GM12874 (cell line): ENCODE measurements at regions not wholly inside any gene's neighbourhood (a gene's known extent, or its start where the extent isn't known, plus 50 kb on each side); places are given as distances from the start of the nearest gene placed in this dataset.

Source experiments
- TF ChIP-seq, protein P1 (sequence below): IDR thresholded peaks from 2 replicates; pipeline ENCODE4 v1.5.1; 2011; ENCODE audit warnings: low read depth, mild to moderate bottlenecking, control low read depth, low read length, moderate library complexity; ENCODE audit not compliant: insufficient read depth

DNA sequence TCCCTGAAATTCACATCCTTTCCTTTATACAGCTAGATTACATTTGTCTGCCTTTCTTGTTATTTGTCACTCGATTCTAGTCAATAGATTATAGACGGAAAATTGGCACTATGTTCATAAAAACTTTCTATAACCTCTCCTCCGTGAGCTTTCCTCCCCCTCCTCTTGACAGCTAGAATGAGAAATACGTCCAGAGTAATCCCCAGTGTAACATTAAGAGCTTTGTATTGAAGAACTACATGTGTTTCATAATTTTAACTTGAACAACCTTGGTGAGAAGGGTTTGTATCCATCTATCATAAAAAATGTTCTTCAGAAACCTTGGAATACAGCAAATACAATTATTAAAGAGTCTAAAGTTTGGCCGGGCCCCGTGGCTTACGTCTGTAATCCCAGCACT, 1707.4 kb downstream of the PCDH7 start:
- TF ChIP-seq, protein P1, sequence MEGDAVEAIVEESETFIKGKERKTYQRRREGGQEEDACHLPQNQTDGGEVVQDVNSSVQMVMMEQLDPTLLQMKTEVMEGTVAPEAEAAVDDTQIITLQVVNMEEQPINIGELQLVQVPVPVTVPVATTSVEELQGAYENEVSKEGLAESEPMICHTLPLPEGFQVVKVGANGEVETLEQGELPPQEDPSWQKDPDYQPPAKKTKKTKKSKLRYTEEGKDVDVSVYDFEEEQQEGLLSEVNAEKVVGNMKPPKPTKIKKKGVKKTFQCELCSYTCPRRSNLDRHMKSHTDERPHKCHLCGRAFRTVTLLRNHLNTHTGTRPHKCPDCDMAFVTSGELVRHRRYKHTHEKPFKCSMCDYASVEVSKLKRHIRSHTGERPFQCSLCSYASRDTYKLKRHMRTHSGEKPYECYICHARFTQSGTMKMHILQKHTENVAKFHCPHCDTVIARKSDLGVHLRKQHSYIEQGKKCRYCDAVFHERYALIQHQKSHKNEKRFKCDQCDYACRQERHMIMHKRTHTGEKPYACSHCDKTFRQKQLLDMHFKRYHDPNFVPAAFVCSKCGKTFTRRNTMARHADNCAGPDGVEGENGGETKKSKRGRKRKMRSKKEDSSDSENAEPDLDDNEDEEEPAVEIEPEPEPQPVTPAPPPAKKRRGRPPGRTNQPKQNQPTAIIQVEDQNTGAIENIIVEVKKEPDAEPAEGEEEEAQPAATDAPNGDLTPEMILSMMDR = no peak

DNA sequence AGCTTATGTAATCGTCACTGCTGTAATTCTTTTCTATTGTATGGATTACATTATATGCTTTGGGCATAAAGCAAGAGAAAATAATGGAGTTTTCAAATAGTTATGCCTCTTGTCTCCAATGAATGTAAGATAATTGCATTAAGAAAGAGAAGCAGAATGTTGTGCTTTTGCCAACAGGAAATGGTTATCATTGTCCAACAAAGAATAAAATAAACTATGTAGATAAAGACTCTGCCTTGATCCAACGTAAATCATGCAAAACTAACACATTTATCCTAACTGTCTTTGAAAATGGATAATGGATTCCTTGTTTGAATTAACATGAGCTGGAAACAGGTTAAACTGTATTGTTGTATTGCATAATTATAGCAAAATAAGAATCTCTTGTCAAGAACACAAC, 1709.0 kb downstream of the PCDH7 start:
- TF ChIP-seq, protein P1 = no peak

DNA sequence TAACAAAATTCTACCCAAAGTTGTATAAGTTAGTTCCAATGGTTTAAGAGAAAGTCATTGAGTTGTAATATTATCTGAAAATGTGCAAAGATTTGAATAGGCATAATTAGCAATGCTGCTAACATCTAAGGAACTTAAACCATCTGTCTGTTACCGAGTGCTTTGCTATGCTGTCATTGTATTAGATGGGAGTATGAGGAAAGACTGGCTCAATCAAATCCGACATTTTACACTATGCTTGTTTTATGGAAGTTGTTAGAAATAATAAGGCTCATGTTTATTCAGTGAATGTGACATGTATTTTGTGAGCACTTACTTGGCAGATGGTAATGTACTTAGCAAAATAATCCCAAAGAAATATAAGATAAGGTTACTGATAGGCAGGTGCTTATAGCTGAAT, 1715.1 kb downstream of the PCDH7 start:
- TF ChIP-seq, protein P1 = no peak

DNA sequence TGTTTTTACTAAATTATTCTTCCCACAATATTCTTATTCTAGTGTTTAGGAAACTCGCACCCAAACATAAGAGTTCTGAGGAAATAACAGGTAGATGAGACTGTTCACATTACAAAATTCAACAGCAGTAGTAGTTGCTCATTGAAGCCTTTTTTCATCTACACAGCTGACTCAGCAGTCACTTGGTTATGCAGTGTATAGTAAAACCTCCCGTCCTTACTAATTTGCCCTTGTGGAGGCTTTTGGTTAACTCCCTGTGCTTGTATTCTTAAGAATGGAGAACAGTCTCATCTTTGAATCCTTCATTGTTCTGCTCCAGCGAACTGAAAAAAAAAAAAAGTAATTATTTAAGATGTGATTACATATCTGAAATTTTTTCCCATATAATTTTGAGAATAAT, 1716.6 kb downstream of the PCDH7 start:
- TF ChIP-seq, protein P1 = no peak

DNA sequence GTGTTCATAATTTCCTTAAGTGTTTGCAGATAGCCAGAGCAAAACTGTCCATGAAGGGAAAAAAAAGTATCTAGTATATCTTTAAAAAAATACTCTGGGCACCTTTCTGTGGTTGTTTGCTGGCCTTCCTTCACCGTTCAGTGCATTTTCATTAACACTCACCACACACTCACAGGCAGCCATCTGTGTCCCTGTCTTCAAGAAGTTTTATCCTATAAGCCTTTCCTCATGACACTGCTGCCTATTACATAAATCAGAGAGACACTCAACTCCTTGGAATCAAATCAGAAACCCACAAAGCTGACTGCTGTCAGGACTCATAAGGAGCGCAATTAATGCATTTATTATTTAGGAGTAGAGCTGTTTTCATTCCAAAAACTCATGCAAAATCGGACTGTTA, 1720.2 kb downstream of the PCDH7 start:
- TF ChIP-seq, protein P1 = no peak

DNA sequence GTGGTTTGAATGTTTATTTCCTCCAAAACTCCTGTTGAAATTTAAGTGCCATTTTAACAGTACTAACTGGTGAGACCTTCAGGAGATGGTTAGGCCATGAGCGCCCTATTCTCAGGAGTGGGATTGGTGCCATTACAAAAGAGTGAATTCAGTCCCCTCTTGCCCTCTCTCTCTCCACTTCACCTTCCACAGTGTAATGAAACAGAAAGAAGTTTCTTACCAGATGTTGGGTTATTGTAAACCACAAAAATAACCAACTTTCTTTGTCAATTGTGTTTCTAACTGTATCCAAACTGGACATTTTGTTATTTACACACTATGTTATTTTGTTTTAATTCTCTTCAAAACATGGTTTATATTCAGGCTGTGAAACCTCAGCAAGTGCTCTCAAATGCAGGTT, 1734.3 kb downstream of the PCDH7 start:
- TF ChIP-seq, protein P1 = no peak

DNA sequence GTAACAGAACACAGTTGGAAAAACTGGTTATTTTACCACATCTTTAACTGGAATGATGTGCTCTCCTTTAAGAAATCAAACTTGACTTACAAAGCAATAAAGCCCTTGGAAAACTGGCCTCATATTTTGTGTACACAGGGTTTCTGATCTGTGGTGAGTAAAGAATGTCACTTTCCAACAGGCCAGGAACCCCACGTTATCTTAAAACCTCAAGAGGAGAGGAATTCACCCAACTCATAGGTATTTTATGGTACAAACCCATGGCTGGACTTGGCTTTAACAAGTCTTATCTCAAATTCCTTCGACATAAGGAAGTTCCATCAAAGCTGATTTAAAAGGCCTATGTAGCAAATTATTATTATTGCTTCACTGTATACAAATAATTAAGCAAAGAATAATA, 1735.1 kb downstream of the PCDH7 start:
- TF ChIP-seq, protein P1 = no peak

DNA sequence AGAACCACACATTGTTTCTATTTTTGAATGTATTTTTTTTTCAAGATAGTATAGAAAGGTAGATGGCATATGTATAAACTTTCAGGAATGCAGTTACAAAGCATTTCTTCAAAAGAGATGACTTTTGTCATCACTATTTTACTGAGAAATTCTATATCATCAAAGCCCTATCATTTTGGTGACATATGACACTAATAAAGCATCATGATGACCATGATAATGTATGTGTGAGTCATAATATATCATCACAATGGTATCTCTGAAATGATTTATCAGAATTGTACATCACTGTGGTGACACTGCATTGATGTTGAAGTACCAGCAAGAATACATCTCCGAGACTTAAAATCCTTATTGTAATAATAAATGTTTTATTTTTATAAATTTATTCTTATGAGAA, 1740.8 kb downstream of the PCDH7 start:
- TF ChIP-seq, protein P1 = no peak
